LoVo (cell line): ENCODE measurements at regions not wholly inside any gene's neighbourhood (a gene's known extent, or its start where the extent isn't known, plus 50 kb on each side); places are given as distances from the start of the nearest gene placed in this dataset.

Source experiments
- DNase-seq: peaks from one replicate; pipeline ENCODE4 v3.0.0-alpha.2; 2016; ENCODE audit warnings: low spot score

- DNase-seq = no peak
Observed at GRCh38 chr20:58162986-58163385, 65.5 kb downstream of the ANKRD60 start.

- no peak for DNase-seq
Observed at GRCh38 chr20:58161192-58161591, 67.3 kb downstream of the ANKRD60 start.

DNA sequence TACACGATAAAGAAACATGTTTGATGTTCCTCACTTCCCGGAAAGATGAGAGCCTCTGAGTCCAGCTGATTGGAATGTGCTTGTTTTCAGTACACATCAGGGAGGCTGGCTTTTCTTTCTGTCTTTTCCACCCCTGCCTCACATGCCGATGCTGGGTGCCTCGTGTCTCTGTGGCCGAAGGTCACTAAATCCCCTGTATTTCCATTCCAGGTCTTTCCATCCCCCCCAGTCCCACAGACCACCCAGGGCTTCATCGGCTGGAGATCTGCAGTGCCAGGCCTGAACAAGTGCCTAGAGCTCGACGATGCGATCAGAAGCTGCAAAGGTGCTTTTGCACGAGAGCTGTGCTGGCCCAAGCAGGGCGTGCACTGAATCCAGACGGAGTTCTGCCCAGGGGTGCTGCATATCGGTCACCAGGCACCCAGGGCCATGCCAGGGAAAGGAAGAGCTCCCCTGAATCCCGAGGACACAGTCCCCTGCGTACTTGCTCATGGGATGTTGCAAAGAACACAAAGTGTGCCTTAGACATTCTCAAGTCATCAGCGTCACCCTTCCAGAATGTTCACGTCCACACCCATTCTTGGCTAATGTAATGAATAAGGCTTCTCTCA lies 67.9 kb downstream of the ANKRD60 start:
- DNase-seq = no peak

DNA sequence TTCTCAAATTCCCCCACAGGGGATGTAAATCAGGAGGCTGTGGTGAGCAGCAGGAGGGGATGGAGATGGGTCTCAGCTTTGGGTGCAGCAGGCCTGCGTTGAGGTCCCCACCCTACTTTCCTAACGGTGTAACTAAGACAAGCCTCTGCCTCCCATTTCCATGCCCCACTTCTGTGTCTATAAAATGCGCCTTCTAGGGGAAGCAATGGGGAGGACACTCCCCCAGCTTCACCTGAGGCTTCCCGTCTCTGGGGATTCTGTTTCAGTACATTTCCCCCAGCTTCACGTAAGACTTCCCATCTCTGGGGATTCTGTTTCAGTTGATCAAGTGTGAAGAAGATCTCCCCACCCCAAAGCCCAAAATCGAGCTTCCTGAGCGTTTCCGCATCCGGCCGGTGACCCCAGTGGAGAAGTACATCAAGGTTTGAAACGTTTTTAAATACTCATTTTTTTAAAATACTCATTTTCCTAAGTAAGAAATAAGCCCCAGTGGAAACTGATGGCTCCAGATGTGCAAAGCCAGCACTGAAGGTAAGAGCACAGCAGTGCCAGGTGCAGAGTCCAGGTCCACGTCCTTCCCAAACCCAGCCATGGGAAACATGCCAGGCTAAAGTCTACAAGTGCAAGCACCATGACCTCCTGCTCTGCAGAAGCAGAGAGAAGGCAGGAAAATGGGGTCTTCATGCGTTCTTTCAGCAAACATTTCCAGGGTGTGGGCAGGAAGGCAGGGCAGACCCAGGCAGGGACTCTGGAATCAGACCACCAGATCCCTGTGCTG lies 73.1 kb downstream of the ANKRD60 start:
- no peak for DNase-seq

DNA sequence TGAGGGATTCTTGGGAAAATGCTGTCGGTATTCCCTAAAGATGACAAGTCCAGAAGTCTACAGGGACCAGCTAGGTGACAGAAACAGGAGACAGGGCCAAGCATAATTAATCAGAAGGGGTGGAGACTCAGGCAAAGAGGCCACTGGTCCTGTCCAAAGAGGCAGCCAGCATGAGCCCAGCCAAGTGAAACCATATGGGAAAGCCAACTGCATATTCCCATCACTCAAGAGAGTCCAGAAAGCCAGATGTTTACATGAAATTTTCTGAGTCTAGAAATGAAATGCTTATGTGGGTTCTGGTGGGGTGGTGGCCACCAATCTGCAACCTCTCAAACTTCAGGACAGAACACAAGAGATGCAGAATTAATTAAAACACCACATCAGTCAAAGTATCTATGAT lies 74.3 kb downstream of the ANKRD60 start:
- DNase-seq = no peak

- no peak for DNase-seq
Observed at GRCh38 chr20:58153121-58153520, 75.3 kb downstream of the ANKRD60 start.

DNA sequence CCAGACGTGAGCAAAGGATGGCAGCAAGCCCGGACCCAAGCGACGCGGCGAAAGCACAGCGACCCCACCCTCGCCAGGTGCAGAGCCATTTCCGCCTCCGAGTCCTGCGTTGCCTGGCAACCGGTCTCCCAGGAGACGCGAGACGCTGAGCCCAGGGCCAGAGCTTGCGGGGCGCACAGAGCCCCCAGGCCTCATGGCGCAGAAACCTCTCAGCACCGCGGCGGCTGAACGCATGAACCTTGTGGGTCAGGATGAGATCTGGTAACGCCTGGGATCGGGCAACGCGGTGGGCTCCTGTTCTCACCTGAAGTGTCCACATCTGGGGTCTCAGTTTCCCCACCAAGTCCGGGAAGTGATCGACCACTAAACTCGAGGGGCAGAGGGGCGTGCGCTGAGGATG lies 77.7 kb downstream of the ANKRD60 start:
- no peak for DNase-seq

- DNase-seq = peak; percentile 18
Observed at GRCh38 chr20:58149437-58150091, 78.9 kb downstream of the ANKRD60 start.

DNA sequence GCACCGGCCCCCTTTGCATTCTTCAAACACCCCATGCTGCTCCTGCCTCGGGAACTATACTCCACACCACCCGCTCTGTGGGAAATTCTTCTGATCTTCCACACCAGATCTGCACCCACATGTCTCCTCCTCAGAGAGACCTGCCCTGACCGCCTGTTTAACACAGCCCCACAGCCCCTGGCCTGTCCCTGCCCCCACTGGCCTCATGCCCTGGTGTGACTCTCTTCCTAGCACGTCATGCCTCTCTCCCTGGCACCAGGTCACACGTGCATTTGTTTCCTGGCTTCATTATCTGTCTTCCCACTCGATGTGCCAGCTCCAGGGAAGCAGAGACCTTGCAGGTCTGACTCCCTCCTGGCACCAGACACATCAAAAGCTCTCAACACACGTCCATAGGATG lies 79.6 kb downstream of the ANKRD60 start:
- DNase-seq = no peak

DNA sequence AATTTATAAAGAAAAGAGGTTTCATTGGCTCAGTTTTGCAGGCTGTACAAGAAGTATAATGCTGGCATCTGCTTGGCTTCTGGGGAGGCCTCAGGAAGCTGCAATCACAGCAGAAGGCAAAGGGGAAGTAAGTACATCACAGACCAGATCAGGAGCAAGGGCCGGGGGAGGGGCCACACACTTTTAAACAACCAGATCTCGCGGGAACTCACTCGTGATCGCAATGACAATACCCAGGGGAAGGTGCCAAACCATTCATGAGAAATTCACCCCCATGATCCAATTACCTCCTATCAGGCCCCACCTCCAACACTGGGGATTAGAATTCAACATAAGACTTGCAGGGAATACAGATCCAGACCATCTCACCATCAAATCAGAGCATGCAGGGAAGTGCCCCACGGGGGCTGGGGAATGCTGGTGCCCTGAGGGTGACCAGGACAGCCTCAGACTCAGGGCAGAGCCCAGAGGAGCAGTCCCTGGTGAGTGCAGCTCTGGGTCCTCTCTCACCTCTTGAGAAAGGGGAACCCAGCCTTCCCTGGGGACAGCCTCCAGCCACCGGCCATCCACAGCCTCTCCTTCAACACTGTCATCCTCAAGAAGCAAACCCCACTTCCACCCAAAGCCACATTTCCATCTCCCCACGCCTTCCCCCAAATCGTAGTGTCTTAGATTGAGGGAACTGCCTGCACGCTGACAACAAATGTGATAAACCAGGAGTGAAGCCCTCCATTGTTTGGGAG lies 80.7 kb downstream of the ANKRD60 start:
- no peak for DNase-seq

DNA sequence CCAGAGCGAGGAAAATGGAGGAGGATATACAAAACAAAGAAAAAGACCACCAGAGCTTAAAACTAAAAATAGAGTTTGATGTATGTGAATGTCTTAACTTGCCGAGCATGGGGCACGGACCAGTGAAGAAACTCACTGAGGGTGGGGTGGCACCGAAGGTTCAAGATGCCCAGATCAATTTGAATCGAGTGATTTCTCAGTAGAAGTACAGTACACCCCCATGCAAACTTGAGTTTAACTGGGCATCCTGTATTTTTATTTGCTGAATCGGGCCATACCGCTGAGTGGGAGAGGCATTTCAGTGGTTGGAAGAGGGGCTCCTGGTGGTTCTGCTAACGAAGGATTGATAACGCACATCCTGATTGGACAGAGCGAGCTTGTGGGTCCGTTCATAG lies 81.7 kb downstream of the ANKRD60 start:
- no peak for DNase-seq

DNA sequence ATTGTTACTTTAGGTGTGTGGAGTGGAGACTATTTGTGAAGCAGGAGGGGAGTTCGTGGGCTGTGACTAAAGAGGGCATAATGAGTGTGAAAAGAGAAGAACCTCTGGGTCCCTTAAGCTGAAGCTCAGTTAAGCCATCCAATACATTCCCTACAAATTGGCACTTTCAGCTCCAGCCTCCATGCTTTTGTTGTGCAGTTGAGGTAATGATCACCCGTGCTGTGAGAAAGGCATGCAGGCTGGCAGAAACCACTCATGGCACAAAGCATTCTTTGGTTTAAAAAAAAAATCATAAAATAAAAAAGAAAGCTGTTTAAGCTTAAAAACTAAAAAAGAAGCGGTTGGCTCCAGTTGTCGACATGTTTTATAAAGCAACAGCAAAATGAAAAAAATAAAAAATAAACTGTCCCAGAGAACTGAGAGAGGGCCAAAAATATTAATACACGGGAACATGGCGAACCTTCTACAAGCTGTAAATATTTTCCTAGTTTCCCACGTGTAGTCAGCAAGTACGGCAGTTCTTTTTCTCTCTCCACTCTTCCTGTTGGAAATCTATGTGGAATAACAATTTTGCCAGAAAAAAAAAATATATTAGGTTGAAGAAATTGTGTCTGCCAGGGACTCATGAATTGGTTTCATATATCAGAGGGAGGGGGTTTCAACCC lies 82.2 kb downstream of the ANKRD60 start:
- no peak for DNase-seq

- DNase-seq = no peak
Observed at GRCh38 chr20:58145506-58146080, 82.9 kb downstream of the ANKRD60 start.

DNA sequence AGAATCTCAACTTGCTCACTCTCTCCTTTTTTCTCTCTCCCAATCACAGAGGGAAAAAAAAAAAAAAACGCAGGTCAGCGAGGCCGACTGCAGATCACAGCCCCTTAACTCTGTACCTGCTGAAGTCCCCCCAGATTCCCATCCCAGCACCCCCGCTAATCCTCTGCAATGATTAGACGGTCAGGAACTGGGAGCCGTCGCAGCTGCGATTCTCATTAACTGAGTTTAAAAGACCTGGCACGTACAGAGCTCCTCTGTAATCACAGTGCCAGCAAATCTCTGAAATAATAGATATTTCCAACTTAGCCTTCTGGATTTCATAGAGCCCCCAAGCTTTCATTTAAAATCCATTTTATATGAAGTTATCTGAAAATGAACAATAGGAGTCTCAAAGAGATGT lies 84.4 kb downstream of the ANKRD60 start:
- no peak for DNase-seq

DNA sequence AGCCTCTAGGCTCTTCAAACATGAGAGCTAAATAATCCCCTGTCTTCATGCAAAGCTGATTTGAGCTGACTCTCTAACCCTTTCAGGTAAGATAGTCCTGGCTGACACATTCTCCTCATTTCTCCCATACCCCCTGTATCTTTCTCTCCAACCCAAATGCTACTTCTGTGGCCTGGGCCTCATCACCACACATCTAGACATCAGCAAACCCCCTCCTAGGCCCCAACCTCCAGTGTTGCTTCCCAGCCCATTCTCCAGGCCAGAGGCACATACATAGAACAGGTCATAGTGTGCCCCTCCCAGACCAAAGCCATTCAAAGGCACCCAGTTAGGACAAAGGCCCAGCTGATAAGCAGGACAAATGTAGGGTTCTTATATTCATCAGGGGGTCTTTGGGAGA lies 84.9 kb downstream of the ANKRD60 start:
- DNase-seq = no peak

DNA sequence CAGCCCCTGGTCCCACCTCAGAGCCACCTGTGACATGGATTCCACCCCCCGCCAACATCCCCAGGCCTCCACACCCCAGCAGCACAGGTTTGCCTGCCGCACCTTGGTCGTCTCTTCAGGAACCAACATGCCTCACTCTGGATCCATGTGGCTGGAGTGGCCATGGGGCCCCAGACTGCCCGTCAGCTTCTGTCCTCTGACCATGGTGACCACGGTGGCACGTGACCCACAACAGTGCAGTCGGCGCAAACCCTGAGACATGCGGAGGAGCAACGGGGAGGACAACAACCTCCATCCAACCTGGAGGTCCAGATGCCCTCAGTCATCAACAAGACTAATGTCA lies 85.6 kb downstream of the ANKRD60 start:
- DNase-seq = no peak

- DNase-seq = no peak
Observed at GRCh38 chr20:58141971-58142842, 86.2 kb downstream of the ANKRD60 start.

DNA sequence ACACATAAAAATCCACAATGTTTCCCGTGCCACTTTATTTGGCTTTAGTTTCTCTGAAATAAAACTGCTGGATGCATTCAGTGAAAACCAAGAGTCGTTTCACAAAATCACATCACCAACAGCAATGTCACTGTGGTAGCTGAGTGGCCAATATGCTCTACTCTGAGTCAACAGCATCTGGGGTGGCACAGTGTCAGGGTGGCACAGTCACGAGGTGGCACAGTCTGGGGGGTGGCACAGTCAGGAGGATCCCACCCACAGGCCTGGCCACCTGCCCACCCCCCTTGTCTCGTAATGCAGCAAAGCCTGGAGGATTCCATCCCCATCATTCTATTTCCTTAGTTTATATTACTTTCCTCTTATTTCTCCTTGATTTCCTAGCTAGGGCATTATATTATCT lies 87.0 kb downstream of the ANKRD60 start:
- DNase-seq = no peak

GRCh38 chr20:58140787-58141425 lies 87.5 kb downstream of the ANKRD60 start:
- DNase-seq = no peak
